ENCODE measurements at regions not wholly inside any gene's neighbourhood (a gene's known extent, or its start where the extent isn't known, plus 50 kb on each side); places are given as distances from the start of the nearest gene placed in this dataset.
A peak's percentile ranks its signal among the peaks of the same experiment; 100 is the strongest.

- TF ChIP-seq CREM (CRISPR knock-in tag; IDR thresholded peaks at IDR 0.05) (no peak), SP1 (CRISPR knock-in tag; conservative IDR thresholded peaks at IDR 0.05) (no peak), ZNF396 (CRISPR knock-in tag; IDR thresholded peaks at IDR 0.05; ENCODE audit: borderline replicate concordance) (no peak)
Observed at GRCh38 chr6:126821706-126822105, 296.8 kb upstream of the RSPO3 start (continued).

- ChIA-PET CTCF (interaction anchor here (1.7 kb wide), 1 partner anchor 20 kb away, joined by 3 read pairs; no protein-coding TSS in a partner anchor), POLR2A (no interaction called here)
- H3K4me3 Mint-ChIP-seq: no peak overlapping the region
- no peaks in the 10 kb centered on the region for H3K27me3 Mint-ChIP-seq (ENCODE audit: low read depth)
- no peak for DNase-seq (ENCODE audit: low spot score)
- ATAC-seq: peak; percentile 71; the same call in 1 of the 2 replicates
- H3K9me3 Mint-ChIP-seq: no peaks in the 10 kb centered on the region
- H3K4me1 Mint-ChIP-seq: peaks cover 14% of the 10 kb centered on the region
- no peaks in the 10 kb centered on the region for H3K36me3 Mint-ChIP-seq
- TF ChIP-seq ARID4B (CRISPR knock-in tag; IDR thresholded peaks at IDR 0.05; ENCODE audit: borderline replicate concordance) (no peak), ETV6 (CRISPR knock-in tag; IDR thresholded peaks at IDR 0.05) (no peak), USF1 (CRISPR knock-in tag; IDR thresholded peaks at IDR 0.05) (no peak), TP53 (CRISPR knock-in tag; IDR thresholded peaks at IDR 0.05) (no peak), GABPB1 (CRISPR knock-in tag; IDR thresholded peaks at IDR 0.05) (no peak), ZNF425 (CRISPR knock-in tag; conservative IDR thresholded peaks at IDR 0.05) (no peak), SMAD3 (CRISPR knock-in tag; IDR thresholded peaks at IDR 0.05; ENCODE audit: borderline replicate concordance) (no peak), CREM (CRISPR knock-in tag; IDR thresholded peaks at IDR 0.05) (no peak), ZBTB43 (CRISPR knock-in tag; IDR thresholded peaks at IDR 0.05) (no peak), PREB (CRISPR knock-in tag; IDR thresholded peaks at IDR 0.05; ENCODE audit: borderline replicate concordance) (no peak), TEAD1 (CRISPR knock-in tag; IDR thresholded peaks at IDR 0.05) (no peak), MXD4 (CRISPR knock-in tag; IDR thresholded peaks at IDR 0.05; ENCODE audit: borderline replicate concordance) (no peak), ERG (CRISPR knock-in tag; IDR thresholded peaks at IDR 0.05) (no peak), ZNF532 (CRISPR knock-in tag; IDR thresholded peaks at IDR 0.05; ENCODE audit: borderline replicate concordance) (no peak), ATF1 (CRISPR knock-in tag; IDR thresholded peaks at IDR 0.05) (no peak), HMGA2 (CRISPR knock-in tag; IDR thresholded peaks at IDR 0.05) (no peak), ZNF512 (CRISPR knock-in tag; IDR thresholded peaks at IDR 0.05; ENCODE audit: borderline replicate concordance) (no peak)
- no peak overlapping the region for H3K27ac Mint-ChIP-seq
Observed at GRCh38 chr6:126824226-126824625, 294.2 kb upstream of the RSPO3 start.

Data from WTC11 (cell line).